HG02759 (cell line): ENCODE measurements at regions not wholly inside any gene's neighbourhood (a gene's known extent, or its start where the extent isn't known, plus 50 kb on each side); places are given as distances from the start of the nearest gene placed in this dataset.

Source experiments
- ATAC-seq: cut with Tn5 transposase; IDR thresholded peaks from one replicate; pipeline ENCODE4 v1.9.1; 2021; ENCODE audit warnings: mild to moderate bottlenecking, moderate library complexity; ENCODE audit not compliant: unreplicated experiment

GRCh38 chr4:129394635-129395034 is 298.7 kb downstream of the C4orf33 start:
- ATAC-seq = no peak

GRCh38 chr4:129403848-129404247 is 307.9 kb downstream of the C4orf33 start:
- no peak for ATAC-seq

GRCh38 chr4:129410115-129410514 is 314.2 kb downstream of the C4orf33 start:
- ATAC-seq = no peak

- no peak for ATAC-seq
These were observed 319.1 kb downstream of the C4orf33 start for GRCh38 chr4:129415004-129415403.

GRCh38 chr4:129420637-129421036 is 324.7 kb downstream of the C4orf33 start:
- no peak for ATAC-seq

GRCh38 chr4:129422277-129422676 is 326.3 kb downstream of the C4orf33 start:
- no peak for ATAC-seq

- ATAC-seq = no peak
These were observed 332.5 kb downstream of the C4orf33 start for GRCh38 chr4:129428454-129428853.

- ATAC-seq = no peak
These were observed 333.8 kb downstream of the C4orf33 start for GRCh38 chr4:129429581-129430320.

GRCh38 chr4:129437347-129437746 is 341.4 kb downstream of the C4orf33 start:
- no peak for ATAC-seq

- no peak for ATAC-seq
These were observed 342.6 kb downstream of the C4orf33 start for GRCh38 chr4:129438456-129438981.

GRCh38 chr4:129446074-129446473 is 350.1 kb downstream of the C4orf33 start:
- ATAC-seq = no peak

- no peak for ATAC-seq
These were observed 357.7 kb downstream of the C4orf33 start for GRCh38 chr4:129453524-129454200.

- ATAC-seq = no peak
These were observed 359.5 kb downstream of the C4orf33 start for GRCh38 chr4:129455482-129455881.

GRCh38 chr4:129468624-129469023 is 372.7 kb downstream of the C4orf33 start:
- no peak for ATAC-seq

- ATAC-seq = no peak
These were observed 378.7 kb downstream of the C4orf33 start for GRCh38 chr4:129474698-129475097.

- ATAC-seq = no peak
These were observed 385.2 kb downstream of the C4orf33 start for GRCh38 chr4:129481107-129481506.

GRCh38 chr4:129488427-129488826 is 392.5 kb downstream of the C4orf33 start:
- no peak for ATAC-seq

GRCh38 chr4:129490516-129490915 is 394.6 kb downstream of the C4orf33 start:
- ATAC-seq = no peak

- ATAC-seq = no peak
These were observed 402.7 kb downstream of the C4orf33 start for GRCh38 chr4:129498626-129499025.

GRCh38 chr4:129514852-129515251 is 418.9 kb downstream of the C4orf33 start:
- ATAC-seq = no peak

- no peak for ATAC-seq
These were observed 419.4 kb downstream of the C4orf33 start for GRCh38 chr4:129515356-129515755.

GRCh38 chr4:129526812-129527211 is 430.9 kb downstream of the C4orf33 start:
- ATAC-seq = no peak
